ENCODE measurements at regions not wholly inside any gene's neighbourhood (a gene's known extent, or its start where the extent isn't known, plus 50 kb on each side); places are given as distances from the start of the nearest gene placed in this dataset.

- TF ChIP-seq TAF1 (IDR thresholded peaks at IDR 0.05; ENCODE audit: low read depth, low read length) (no peak), POLR2A (IDR thresholded peaks at IDR 0.05; ENCODE audit: low read depth, low read length) (no peak), POLR2AphosphoS5 (IDR thresholded peaks at IDR 0.05; ENCODE audit: low read depth, low read length) (no peak)
These were observed 209.0 kb downstream of the AMY1C start for GRCh38 chr1:103958699-103959098.
